GM23338 (cell line): ENCODE measurements at regions not wholly inside any gene's neighbourhood (a gene's known extent, or its start where the extent isn't known, plus 50 kb on each side); places are given as distances from the start of the nearest gene placed in this dataset.
"Not testable (repeated sequence)": the region's sequence is repeated elsewhere in the genome, so short reads cannot be mapped to it uniquely, and the experiment has no call there.

Source experiments
- ATAC-seq: fragments of 200-7000 bp; cut with Tn5 transposase; 3 replicates; pipeline ENCODE4 v1.9.1; 2020
- DNase-seq: peaks from one replicate; pipeline ENCODE4 v3.0.0-alpha.2; 2015; ENCODE audit warnings: low spot score
- H2AFZ ChIP-seq: fragments of 200-600 bp; sonication (generic); 2 replicates; pipeline ENCODE4 v1.8.0; 2016; ENCODE audit warnings: antibody characterized with exemption, mild to moderate bottlenecking, moderate library complexity
- H3F3A ChIP-seq: fragments of 200-600 bp; sonication (generic); replicated peaks from 2 replicates; pipeline ENCODE4 v1.8.0; 2017; ENCODE audit warnings: antibody characterized with exemption, mixed run types, low read depth
- H3K27ac ChIP-seq: fragments of 200-600 bp; sonication (generic); 2 replicates; pipeline ENCODE4 v1.6.1; 2016; ENCODE audit warnings: low read depth
- H3K27me3 ChIP-seq: fragments of 200-600 bp; sonication (generic); 2 replicates; pipeline ENCODE4 v1.8.0; 2016; ENCODE audit warnings: mild to moderate bottlenecking, mixed run types, moderate library complexity; ENCODE audit not compliant: insufficient read depth
- H3K36me3 ChIP-seq: fragments of 200-600 bp; sonication (generic); 2 replicates; pipeline ENCODE4 v1.8.0; 2016; ENCODE audit warnings: mild to moderate bottlenecking; ENCODE audit not compliant: insufficient read depth
- H3K4me1 ChIP-seq: fragments of 200-600 bp; sonication (generic); 2 replicates; pipeline ENCODE4 v1.8.0; 2016; ENCODE audit warnings: mild to moderate bottlenecking, moderate library complexity; ENCODE audit not compliant: insufficient read depth
- H3K4me2 ChIP-seq: fragments of 200-600 bp; sonication (generic); 2 replicates; pipeline ENCODE4 v1.7.1; 2017; ENCODE audit warnings: mixed run types
- H3K4me3 ChIP-seq: fragments of 200-600 bp; sonication (generic); 2 replicates; pipeline ENCODE4 v1.6.1; 2016; ENCODE audit warnings: mixed run types
- H3K79me2 ChIP-seq: fragments of 200-600 bp; sonication (generic); replicated peaks from 2 replicates; pipeline ENCODE4 v1.8.0; 2017; ENCODE audit warnings: mild to moderate bottlenecking; ENCODE audit not compliant: insufficient read depth
- H3K9me2 ChIP-seq: fragments of 200-600 bp; sonication (generic); 2 replicates; pipeline ENCODE4 v1.8.0; 2017; ENCODE audit not compliant: insufficient read depth
- H4K20me1 ChIP-seq: fragments of 200-600 bp; sonication (generic); replicated peaks from 2 replicates; pipeline ENCODE4 v1.8.0; 2017; ENCODE audit warnings: mild to moderate bottlenecking; ENCODE audit not compliant: insufficient read depth
- H3K27ac Mint-ChIP-seq: 2 replicates; pipeline ENCODE4 v1.8.0; 2020; ENCODE audit warnings: inconsistent platforms, mild to moderate bottlenecking, moderate library complexity, mixed read lengths
- H3K27me3 Mint-ChIP-seq: 3 replicates; pipeline ENCODE4 v1.8.0; 2022; ENCODE audit warnings: low read depth, mild to moderate bottlenecking, moderate library complexity, mixed read lengths, inconsistent platforms; ENCODE audit not compliant: insufficient read depth, poor library complexity
- H3K36me3 Mint-ChIP-seq: 3 replicates; pipeline ENCODE4 v1.8.0; 2021; ENCODE audit warnings: low read depth, mild to moderate bottlenecking, inconsistent platforms, moderate library complexity, mixed read lengths
- H3K4me1 Mint-ChIP-seq: 3 replicates; pipeline ENCODE4 v1.8.0; 2020; ENCODE audit warnings: mild to moderate bottlenecking, inconsistent platforms, mixed read lengths
- H3K4me3 Mint-ChIP-seq: 3 replicates; pipeline ENCODE4 v1.8.0; 2021; ENCODE audit warnings: moderate library complexity, mild to moderate bottlenecking, inconsistent platforms, mixed read lengths
- H3K9me3 Mint-ChIP-seq: 3 replicates; pipeline ENCODE4 v1.8.0; 2020; ENCODE audit warnings: moderate library complexity, mild to moderate bottlenecking, inconsistent platforms, mixed read lengths
- CTCF ChIP-seq, 2 experiments: fragments of 200-600 bp in 1 of 2; sonication (generic) in 1 of 2; conservative IDR thresholded peaks; 2 replicates each; pipeline versions ENCODE4 v1.5.1 to v1.6.1; 2016 to 2017; ENCODE audit warnings: antibody characterized with exemption in 2 of 2, low read depth in 2 of 2, mild to moderate bottlenecking in 2 of 2, moderate library complexity in 1 of 2
- ETS1 ChIP-seq: IDR thresholded peaks from 2 replicates; pipeline ENCODE4 v1.6.1; 2016; ENCODE audit warnings: antibody characterized with exemption
- EZH2phosphoT487 ChIP-seq: fragments of 200-600 bp; sonication (generic); IDR thresholded peaks from one replicate; pipeline ENCODE4 v1.8.1; 2018; ENCODE audit warnings: antibody characterized with exemption; ENCODE audit not compliant: unreplicated experiment
- JUNB ChIP-seq: IDR thresholded peaks from one replicate; pipeline ENCODE4 v1.6.1; 2016; ENCODE audit warnings: antibody characterized with exemption; ENCODE audit not compliant: unreplicated experiment
- NANOG ChIP-seq: IDR thresholded peaks from 2 replicates; pipeline ENCODE4 v1.6.1; 2016; ENCODE audit warnings: antibody characterized with exemption, borderline replicate concordance
- STAT1 ChIP-seq: IDR thresholded peaks from one replicate; pipeline ENCODE4 v1.6.1; 2016; ENCODE audit warnings: antibody characterized with exemption; ENCODE audit not compliant: unreplicated experiment
- ZNF114 ChIP-seq: fragments of 250-450 bp; sonication (Bioruptor Pico); IDR thresholded peaks from 2 replicates; pipeline ENCODE4 v1.5.0; 2020; ENCODE audit warnings: mild to moderate bottlenecking, moderate library complexity

- Histone ChIP-seq H3K4me1 (no peaks in the 10 kb centered on the region), H3K4me2 (no peak overlapping the region), H3K36me3 (no peaks in the 10 kb centered on the region), H4K20me1 (no peaks in the 10 kb centered on the region), H3K27ac (no peak overlapping the region), H3K4me3 (no peak overlapping the region), H2AFZ (no peak overlapping the region), H3F3A (no peaks in the 10 kb centered on the region), H3K9me2 (no peaks in the 10 kb centered on the region), H3K79me2 (no peaks in the 10 kb centered on the region), H3K27me3 (no peaks in the 10 kb centered on the region)
- no peak overlapping the region for H3K27ac Mint-ChIP-seq
- H3K36me3 Mint-ChIP-seq: no peaks in the 10 kb centered on the region
- no peak for DNase-seq
- H3K4me1 Mint-ChIP-seq: no peaks in the 10 kb centered on the region; the same call in 2 of the 3 replicates
- H3K9me3 Mint-ChIP-seq: no peaks in the 10 kb centered on the region; the same call in 2 of the 3 replicates
- no peak for TF ChIP-seq EZH2phosphoT487
- peaks cover 8% of the 10 kb centered on the region for H3K27me3 Mint-ChIP-seq
- H3K4me3 Mint-ChIP-seq: no peak overlapping the region
- no peak for ATAC-seq
Measured at GRCh38 chr12:115790526-115790925, 487.0 kb downstream of the MED13L start.

GRCh38 chr12:115786490-115786889 lies 491.0 kb downstream of the MED13L start:
- not testable (repeated sequence) for DNase-seq, H3K27me3 ChIP-seq, H3K27ac Mint-ChIP-seq, H3K36me3 ChIP-seq, H3K27me3 Mint-ChIP-seq, H3K4me1 Mint-ChIP-seq, H2AFZ ChIP-seq, H3K4me3 ChIP-seq, H3K9me3 Mint-ChIP-seq, H3K4me2 ChIP-seq, H3K4me3 Mint-ChIP-seq, H3K9me2 ChIP-seq, H3F3A ChIP-seq, H3K27ac ChIP-seq, H3K4me1 ChIP-seq, H4K20me1 ChIP-seq, H3K36me3 Mint-ChIP-seq, ATAC-seq, H3K79me2 ChIP-seq

- no peak overlapping the region for H3K4me3 ChIP-seq
- no peak overlapping the region for H2AFZ ChIP-seq
- Mint-ChIP-seq H3K27ac (no peak overlapping the region), H3K9me3 (no peaks in the 10 kb centered on the region; the same call in 1 of the 3 replicates), H3K27me3 (peaks cover 3% of the 10 kb centered on the region), H3K4me1 (no peaks in the 10 kb centered on the region; the same call in 2 of the 3 replicates), H3K36me3 (no peaks in the 10 kb centered on the region), H3K4me3 (no peak overlapping the region)
- no peaks in the 10 kb centered on the region for H3K79me2 ChIP-seq
- H3K4me2 ChIP-seq: no peak overlapping the region
- H3K4me1 ChIP-seq: no peaks in the 10 kb centered on the region
- ATAC-seq (no peak), DNase-seq (peak; percentile 27)
- H3K36me3 ChIP-seq: no peaks in the 10 kb centered on the region
- no peaks in the 10 kb centered on the region for H4K20me1 ChIP-seq
- H3K9me2 ChIP-seq: no peaks in the 10 kb centered on the region
- H3K27me3 ChIP-seq: no peaks in the 10 kb centered on the region
- no peak overlapping the region for H3K27ac ChIP-seq
- TF ChIP-seq CTCF (conservative IDR thresholded peaks at IDR 0.05; ENCODE audit: low read depth in 2 of 2) (peak; percentile 40 to 51), ZNF114 (CRISPR knock-in tag) (no peak)
- no peaks in the 10 kb centered on the region for H3F3A ChIP-seq
Measured at GRCh38 chr12:115785548-115785947, 491.9 kb downstream of the MED13L start.

- Mint-ChIP-seq H3K9me3 (peaks cover 5% of the 10 kb centered on the region; the same call in 1 of the 3 replicates), H3K4me1 (no peaks in the 10 kb centered on the region), H3K36me3 (no peaks in the 10 kb centered on the region), H3K27ac (no peak overlapping the region), H3K4me3 (no peak overlapping the region), H3K27me3 (no peaks in the 10 kb centered on the region)
- Histone ChIP-seq H4K20me1 (no peaks in the 10 kb centered on the region), H2AFZ (no peak overlapping the region), H3K9me2 (peaks cover 3% of the 10 kb centered on the region; the same call in 1 of the 2 replicates), H3K79me2 (no peaks in the 10 kb centered on the region), H3K4me1 (no peaks in the 10 kb centered on the region), H3K4me2 (no peak overlapping the region), H3K27me3 (no peaks in the 10 kb centered on the region), H3K36me3 (no peaks in the 10 kb centered on the region), H3F3A (no peaks in the 10 kb centered on the region), H3K27ac (no peak overlapping the region), H3K4me3 (no peak overlapping the region)
- DNase-seq: no peak
- ATAC-seq: no peak
- TF ChIP-seq JUNB (no peak), NANOG (no peak), ETS1 (no peak), STAT1 (no peak)
Measured at GRCh38 chr12:115776399-115776798, 501.1 kb downstream of the MED13L start.
